T-helper 2 cell treated with Interferon-gamma antibody and Interleukin-4, amounts not matched to agents 5 μg/mL and 100 μg/mL, for 36 hours (primary cell): ENCODE measurements at regions not wholly inside any gene's neighbourhood (a gene's known extent, or its start where the extent isn't known, plus 50 kb on each side); places are given as distances from the start of the nearest gene placed in this dataset.
A peak's percentile ranks its signal among the peaks of the same experiment; 100 is the strongest.

Experiments used
- DNase-seq: peaks from one replicate; pipeline ENCODE4 v3.0.0; 2021; ENCODE audit warnings: low spot score
- H3K27ac Mint-ChIP-seq: one replicate; pipeline ENCODE4 v1.8.0; 2021; ENCODE audit warnings: mild to moderate bottlenecking, mixed read lengths
- H3K27me3 Mint-ChIP-seq: one replicate; pipeline ENCODE4 v1.8.0; 2021; ENCODE audit warnings: low read depth, mixed read lengths
- H3K36me3 Mint-ChIP-seq: one replicate; pipeline ENCODE4 v1.8.0; 2021; ENCODE audit warnings: low read depth, mixed read lengths
- H3K4me1 Mint-ChIP-seq: one replicate; pipeline ENCODE4 v1.8.0; 2021; ENCODE audit warnings: low read depth, mixed read lengths
- H3K4me3 Mint-ChIP-seq: one replicate; pipeline ENCODE4 v1.8.0; 2022; ENCODE audit warnings: mild to moderate bottlenecking, moderate library complexity, mixed read lengths
- H3K9me3 Mint-ChIP-seq: one replicate; pipeline ENCODE4 v1.8.0; 2021; ENCODE audit warnings: mixed read lengths

DNA sequence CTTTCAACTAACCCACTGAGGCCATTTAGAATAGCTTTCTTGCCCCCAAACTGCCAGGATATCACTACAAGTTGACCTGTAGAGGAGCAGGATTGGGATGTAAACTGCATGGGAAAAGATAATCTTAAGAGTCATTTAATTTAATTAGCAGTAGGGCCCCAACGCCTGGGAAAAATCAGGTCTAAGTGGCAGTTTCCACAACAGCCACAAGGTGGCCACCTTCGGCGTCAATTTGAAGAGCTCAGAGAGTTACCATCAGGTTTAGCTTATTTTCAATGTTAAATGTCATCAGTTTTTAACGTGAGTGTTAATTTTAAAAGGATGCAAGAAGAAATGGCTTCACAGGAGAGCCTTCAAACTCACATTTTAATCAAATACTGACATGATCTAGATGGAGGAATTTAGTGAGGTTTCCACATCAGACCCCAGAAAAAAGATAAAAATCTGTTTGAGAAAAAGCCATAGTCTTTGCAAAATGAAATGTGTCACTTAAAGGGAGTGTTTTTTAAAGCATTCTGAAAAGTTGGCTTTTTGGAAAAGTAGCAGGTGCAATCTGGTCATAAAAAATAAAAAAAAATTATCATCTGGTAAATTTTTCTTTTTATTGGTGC lies 77.3 kb upstream of the UPP2 start:
- H3K9me3 Mint-ChIP-seq, result no peaks in the 10 kb centered on the region
- H3K4me1 Mint-ChIP-seq, result peaks cover 6% of the 10 kb centered on the region
- DNase-seq, result peak; percentile 32
- H3K27me3 Mint-ChIP-seq, result peaks cover 8% of the 10 kb centered on the region
- H3K27ac Mint-ChIP-seq, result no peak overlapping the region
- no peak overlapping the region for H3K4me3 Mint-ChIP-seq
- H3K36me3 Mint-ChIP-seq, result no peaks in the 10 kb centered on the region

DNA sequence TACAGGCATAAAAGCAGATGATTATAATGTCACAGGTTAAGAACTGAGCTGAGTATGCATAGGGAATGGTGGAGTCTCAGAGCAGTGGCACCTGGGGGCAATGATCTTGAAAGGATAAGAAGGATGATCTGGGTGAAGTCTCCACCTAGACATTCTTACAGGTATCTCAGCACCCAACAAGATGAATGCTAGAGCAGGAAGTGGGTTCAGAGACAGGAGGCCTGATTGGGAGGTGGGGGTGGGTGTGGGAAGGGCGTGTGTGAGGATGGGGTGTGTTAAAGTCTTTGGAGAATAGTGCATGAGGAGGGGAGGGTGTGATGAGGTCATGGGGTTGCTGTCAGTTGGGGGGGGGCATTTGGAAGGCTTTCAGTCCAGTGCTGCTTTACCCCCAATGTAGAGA lies 78.8 kb upstream of the UPP2 start:
- no peaks in the 10 kb centered on the region for H3K36me3 Mint-ChIP-seq
- H3K27me3 Mint-ChIP-seq, result peaks cover 5% of the 10 kb centered on the region
- DNase-seq, result no peak
- H3K4me1 Mint-ChIP-seq, result peaks cover 6% of the 10 kb centered on the region
- H3K4me3 Mint-ChIP-seq, result no peak overlapping the region
- no peak overlapping the region for H3K27ac Mint-ChIP-seq
- no peaks in the 10 kb centered on the region for H3K9me3 Mint-ChIP-seq

DNA sequence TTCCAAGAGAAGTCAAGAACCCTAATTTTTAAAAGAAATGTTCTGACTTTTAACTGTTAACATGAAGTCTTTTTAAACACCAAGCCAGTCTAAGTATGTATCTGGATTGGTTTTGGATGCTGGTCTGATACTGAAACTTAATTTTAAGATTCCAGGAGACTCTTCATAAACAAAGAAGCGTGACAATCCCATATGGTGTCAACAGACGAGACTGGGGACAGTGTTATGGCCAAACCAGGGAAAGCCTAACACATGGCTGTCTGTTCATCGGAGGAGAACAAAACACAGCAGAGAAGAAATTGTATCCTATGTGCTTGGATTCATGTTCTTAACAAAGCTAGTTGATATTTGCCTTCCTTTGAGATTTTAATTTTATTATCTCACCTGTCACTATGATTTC lies 80.5 kb upstream of the UPP2 start:
- H3K27ac Mint-ChIP-seq, result no peak overlapping the region
- peaks cover 6% of the 10 kb centered on the region for H3K4me1 Mint-ChIP-seq
- no peak for DNase-seq
- no peak overlapping the region for H3K4me3 Mint-ChIP-seq
- no peaks in the 10 kb centered on the region for H3K9me3 Mint-ChIP-seq
- H3K27me3 Mint-ChIP-seq, result peaks cover 7% of the 10 kb centered on the region
- no peaks in the 10 kb centered on the region for H3K36me3 Mint-ChIP-seq

DNA sequence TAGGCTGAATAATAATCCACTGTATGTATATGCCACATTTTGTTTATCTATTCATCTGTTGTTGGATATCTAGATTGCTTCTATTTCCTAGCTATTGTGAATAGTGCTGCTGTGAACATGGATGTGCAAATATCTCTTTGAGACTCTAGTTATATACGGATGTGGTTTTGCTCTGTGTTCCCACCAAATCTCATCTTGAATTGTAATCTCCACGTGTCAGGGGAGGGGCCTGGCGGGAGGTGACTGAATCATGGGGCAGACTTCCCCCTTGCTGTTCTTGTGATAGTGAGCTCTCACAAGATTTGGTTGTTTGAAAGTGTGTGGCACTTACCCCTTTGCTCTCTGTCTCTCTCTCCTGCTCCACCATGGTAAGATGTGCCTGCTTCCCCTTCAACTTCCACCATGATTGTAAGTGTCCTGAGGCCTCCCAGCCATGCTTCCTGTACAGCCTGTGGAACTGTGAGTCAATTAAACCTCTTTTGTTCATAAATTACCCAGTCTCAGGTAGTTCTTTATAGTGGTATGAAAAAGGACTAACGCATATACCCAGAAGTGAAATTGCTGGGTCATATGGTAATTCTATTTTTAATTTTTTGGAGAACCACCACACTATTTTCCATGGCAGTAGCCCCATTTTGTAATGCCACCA lies 86.1 kb upstream of the UPP2 start:
- Mint-ChIP-seq H3K9me3 (no peaks in the 10 kb centered on the region), H3K36me3 (no peaks in the 10 kb centered on the region), H3K27ac (peak overlapping the region; percentile 29), H3K27me3 (peaks cover 5% of the 10 kb centered on the region), H3K4me3 (no peak overlapping the region), H3K4me1 (peaks cover 16% of the 10 kb centered on the region)
- no peak for DNase-seq

DNA sequence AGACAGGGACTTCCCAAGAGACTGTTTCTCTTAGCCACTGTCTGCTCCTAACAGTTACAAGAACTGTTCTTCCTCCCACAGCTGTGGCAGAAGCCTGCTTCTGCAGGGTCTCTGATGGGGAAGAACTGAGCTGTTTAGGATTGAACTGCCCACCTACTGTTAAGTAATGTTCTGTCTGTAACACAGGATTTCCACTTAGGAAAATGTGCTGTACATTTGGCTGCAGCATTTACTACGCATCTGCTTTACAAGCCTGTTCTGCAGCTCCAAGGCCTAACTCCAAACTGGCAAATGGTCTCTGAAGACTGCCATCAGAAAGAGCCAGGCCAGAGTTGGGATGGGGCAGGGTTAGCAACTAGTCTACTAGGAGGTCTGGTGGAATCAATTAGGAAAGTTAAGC lies 87.8 kb upstream of the UPP2 start:
- no peaks in the 10 kb centered on the region for H3K36me3 Mint-ChIP-seq
- no peak overlapping the region for H3K27ac Mint-ChIP-seq
- peaks cover 2% of the 10 kb centered on the region for H3K27me3 Mint-ChIP-seq
- H3K9me3 Mint-ChIP-seq, result no peaks in the 10 kb centered on the region
- H3K4me3 Mint-ChIP-seq, result no peak overlapping the region
- H3K4me1 Mint-ChIP-seq, result peaks cover 18% of the 10 kb centered on the region
- no peak for DNase-seq

DNA sequence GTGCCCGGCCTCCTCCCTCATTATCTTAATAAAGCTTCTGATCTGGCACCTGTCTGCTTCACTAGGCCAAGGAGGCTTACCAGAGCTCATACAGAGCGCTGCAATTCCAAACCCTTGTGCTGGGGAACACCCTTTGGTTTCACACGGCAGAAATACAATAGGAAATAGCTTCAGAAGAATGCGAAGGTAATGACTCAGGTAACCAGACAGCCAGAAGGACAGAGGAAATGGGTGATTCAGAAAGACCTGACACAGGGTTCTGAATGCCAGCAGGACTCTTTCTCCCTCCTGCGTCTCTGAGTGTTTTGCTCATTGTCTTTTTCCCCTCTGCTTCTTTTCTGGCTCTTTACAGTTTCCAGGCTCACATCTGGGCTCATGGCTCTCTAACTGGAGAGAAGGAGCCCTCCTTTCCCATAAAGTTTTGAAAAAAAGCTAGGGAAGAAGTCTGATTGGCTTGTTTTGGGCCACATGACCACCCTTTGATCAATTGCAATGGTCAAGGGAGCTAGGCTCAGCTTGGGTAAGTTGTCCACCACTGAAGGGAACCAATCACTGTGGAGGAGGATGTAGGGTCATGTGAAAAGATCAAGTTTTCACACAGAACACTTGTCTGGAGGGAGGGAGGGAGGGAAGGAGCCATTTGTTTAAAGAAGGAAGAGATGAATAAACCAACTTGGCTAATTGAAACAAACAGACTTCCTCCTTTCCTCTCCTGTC lies 90.5 kb upstream of the UPP2 start:
- H3K4me1 Mint-ChIP-seq, result peaks cover 20% of the 10 kb centered on the region

DNA sequence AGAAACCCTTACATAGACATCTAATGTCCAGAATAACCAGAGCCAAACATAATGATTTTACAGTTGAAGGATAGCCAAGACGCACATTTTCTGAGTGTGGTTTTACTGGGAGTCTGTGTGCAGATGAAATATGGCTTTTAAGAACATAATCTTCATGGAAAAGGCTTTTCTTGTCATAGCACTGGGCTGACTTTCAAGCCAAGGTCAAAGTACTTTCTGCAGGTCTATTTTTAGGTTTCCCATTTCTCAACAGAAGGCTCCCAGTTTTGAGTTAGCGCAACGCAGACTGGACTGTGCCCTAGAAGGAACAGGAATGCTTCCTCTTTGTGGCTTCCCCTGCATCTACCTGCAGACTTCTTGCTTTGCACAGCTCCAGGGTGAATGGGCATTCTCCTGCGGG lies 92.3 kb upstream of the UPP2 start:
- Mint-ChIP-seq H3K27ac (no peak overlapping the region), H3K4me1 (peaks cover 12% of the 10 kb centered on the region), H3K27me3 (peaks cover 2% of the 10 kb centered on the region), H3K4me3 (no peak overlapping the region), H3K9me3 (no peaks in the 10 kb centered on the region), H3K36me3 (no peaks in the 10 kb centered on the region)
- DNase-seq, result no peak

More for the DNA sequence above, 90.5 kb upstream of the UPP2 start:
- no peak for DNase-seq
- Mint-ChIP-seq H3K27me3 (peaks cover 2% of the 10 kb centered on the region), H3K27ac (no peak overlapping the region), H3K36me3 (no peaks in the 10 kb centered on the region), H3K4me3 (no peak overlapping the region), H3K9me3 (no peaks in the 10 kb centered on the region)

DNA sequence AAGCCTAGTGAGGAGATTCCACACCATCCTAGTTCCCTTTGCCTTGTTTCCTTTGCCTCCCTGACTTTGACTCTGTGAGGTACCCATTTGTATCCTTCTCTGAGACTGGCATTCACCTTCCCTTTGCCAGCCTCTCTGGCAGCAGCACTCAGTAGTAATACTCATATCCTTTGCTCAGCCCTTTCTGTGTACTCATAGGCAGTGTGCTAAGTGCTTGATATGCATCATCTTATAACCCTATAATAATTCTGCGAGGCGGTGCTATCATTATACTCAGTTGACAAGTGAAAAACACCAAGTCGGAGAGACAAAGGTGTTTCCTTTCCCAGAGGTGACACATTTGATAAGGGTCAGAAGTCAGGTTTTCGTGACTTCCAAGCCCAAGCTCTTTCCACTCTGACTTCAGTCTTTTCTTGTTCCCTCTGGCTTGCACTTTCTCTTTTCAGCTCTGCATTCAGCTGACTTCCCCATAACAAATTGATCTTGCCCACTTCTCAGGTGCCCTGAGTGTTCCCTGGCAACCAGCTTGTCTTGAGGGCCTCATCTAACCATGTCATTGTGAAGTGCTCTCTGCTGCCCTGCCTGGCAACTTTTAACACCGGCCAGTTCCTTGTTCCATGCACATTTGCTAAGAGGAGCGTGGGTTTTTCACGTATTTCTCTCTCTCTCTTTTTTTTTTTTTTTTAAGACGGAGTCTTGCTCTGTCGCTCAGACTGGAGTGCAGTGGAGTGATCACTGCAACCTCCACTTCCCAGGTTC lies 94.5 kb upstream of the UPP2 start:
- no peak overlapping the region for H3K27ac Mint-ChIP-seq
- H3K27me3 Mint-ChIP-seq, result peaks cover 2% of the 10 kb centered on the region
- H3K4me1 Mint-ChIP-seq, result peaks cover 10% of the 10 kb centered on the region
- no peak overlapping the region for H3K4me3 Mint-ChIP-seq
- H3K36me3 Mint-ChIP-seq, result no peaks in the 10 kb centered on the region
- no peaks in the 10 kb centered on the region for H3K9me3 Mint-ChIP-seq
- DNase-seq, result no peak

DNA sequence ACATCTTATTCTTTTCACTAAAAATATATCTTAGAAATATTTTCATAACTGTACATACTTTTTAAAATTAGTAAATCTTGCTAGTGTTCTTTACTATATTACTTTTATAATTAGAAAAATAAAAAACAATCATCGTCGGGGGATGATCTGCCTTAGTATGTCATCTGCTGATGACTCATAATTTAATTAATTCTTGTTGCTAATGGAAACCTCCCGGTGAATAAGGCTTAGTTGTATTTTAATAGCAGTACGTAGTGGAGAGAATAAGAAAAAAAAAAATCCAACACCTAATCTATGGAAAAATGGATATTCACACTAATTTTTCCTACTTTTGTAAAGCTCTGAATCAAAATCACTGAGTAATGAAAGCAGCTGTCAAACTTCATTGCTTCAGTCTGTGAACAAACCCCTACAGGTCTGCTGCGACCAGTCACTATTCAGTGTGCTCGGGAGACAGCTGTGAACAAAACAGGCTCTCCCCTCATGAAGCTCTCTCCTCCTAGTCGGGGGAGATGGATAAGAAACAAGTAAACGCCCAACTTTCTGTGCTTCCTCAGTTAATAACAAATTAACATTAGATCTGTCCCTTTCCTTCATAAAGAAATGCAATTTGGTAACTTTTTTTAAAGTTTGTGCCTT lies 97.4 kb upstream of the UPP2 start:
- H3K36me3 Mint-ChIP-seq, result no peaks in the 10 kb centered on the region
- peaks cover 2% of the 10 kb centered on the region for H3K4me1 Mint-ChIP-seq
- no peak for DNase-seq
- peaks cover 2% of the 10 kb centered on the region for H3K27me3 Mint-ChIP-seq
- no peak overlapping the region for H3K27ac Mint-ChIP-seq
- no peak overlapping the region for H3K4me3 Mint-ChIP-seq
- peaks cover 2% of the 10 kb centered on the region for H3K9me3 Mint-ChIP-seq

DNA sequence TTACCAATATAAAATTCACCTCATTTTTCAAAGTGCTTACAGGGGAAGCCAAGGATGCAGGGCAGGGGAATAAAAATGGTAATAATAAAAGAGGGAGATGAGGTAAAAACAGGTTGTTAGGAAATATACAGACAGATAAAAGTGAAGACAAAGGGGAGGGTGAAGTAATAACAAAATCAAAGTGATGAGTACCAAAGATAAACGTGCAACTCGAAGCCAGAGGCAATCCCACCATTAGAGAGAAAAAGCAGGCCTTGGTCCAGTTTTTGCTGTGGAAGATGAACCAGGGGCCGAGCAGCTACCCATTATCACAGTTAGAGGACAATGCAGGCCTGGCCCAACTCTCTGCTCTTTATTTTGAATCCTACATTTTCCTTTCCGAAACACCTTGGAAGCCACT lies 99.6 kb upstream of the UPP2 start:
- no peak overlapping the region for H3K27ac Mint-ChIP-seq
- no peaks in the 10 kb centered on the region for H3K36me3 Mint-ChIP-seq
- H3K4me1 Mint-ChIP-seq, result no peaks in the 10 kb centered on the region
- DNase-seq, result no peak
- peaks cover 8% of the 10 kb centered on the region for H3K9me3 Mint-ChIP-seq
- H3K27me3 Mint-ChIP-seq, result no peaks in the 10 kb centered on the region
- no peak overlapping the region for H3K4me3 Mint-ChIP-seq

DNA sequence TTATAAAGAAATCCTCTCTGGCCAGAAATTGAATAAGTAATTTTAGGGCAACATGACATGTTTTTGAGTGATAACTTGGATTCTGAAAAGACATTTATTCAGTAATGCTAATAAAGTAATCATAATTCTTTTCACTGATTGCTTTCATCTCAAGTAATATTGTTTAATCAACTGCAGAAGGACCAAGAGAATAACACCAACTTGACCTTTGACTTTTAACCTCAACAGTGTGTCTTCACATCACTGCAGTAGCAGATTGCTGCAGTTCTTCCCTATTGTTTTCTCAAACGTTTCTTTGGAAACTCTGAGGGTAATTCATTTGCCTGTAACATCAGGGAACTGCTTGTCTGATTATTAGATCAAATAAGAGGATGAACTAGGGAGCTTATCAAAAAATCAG lies 104.9 kb upstream of the UPP2 start:
- DNase-seq, result no peak
- Mint-ChIP-seq H3K27ac (no peak overlapping the region), H3K27me3 (no peaks in the 10 kb centered on the region), H3K36me3 (no peaks in the 10 kb centered on the region), H3K9me3 (peaks cover 8% of the 10 kb centered on the region), H3K4me1 (no peaks in the 10 kb centered on the region), H3K4me3 (no peak overlapping the region)

DNA sequence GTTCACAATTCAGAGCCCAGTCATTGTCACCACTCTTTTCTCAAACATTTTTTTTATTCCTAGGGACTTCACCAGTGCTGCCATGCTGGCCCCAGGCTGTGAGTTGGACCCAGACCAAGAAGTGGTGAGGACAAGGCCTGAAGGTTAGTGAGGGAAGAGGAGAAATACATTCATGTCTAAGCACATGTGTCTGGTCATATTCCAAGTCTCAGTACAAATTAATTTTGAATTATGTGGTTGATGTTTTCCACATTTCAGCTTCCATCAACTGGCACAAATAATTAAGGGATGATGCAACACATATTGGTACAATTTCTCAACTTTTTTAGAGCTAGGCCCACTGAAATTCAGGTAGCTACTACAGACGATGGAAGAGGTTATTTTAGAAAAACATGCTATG lies 106.6 kb upstream of the UPP2 start:
- Mint-ChIP-seq H3K4me1 (no peaks in the 10 kb centered on the region), H3K27ac (no peak overlapping the region), H3K36me3 (no peaks in the 10 kb centered on the region), H3K27me3 (no peaks in the 10 kb centered on the region), H3K9me3 (peaks cover 8% of the 10 kb centered on the region), H3K4me3 (no peak overlapping the region)
- no peak for DNase-seq

DNA sequence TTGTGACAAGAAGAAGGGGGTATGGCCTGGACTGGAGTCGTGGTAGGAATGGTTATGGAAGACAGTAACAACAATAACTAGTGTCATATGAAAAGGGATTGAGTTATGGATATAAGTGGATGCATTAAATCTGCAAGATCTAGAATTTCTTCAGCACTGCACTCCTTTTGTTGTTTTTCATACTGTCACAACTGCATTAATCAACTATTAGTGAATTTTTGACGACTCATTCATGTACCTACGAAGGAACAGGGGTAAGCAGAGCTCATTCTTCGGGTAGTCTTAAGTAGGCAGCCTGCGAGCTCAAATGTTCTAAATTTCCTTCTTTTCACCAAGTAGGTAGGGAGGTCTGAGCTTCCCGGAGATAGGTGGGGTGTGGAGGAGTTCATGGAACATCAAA lies 109.7 kb upstream of the UPP2 start:
- Mint-ChIP-seq H3K27ac (no peak overlapping the region), H3K9me3 (no peaks in the 10 kb centered on the region), H3K27me3 (no peaks in the 10 kb centered on the region), H3K36me3 (no peaks in the 10 kb centered on the region), H3K4me1 (no peaks in the 10 kb centered on the region), H3K4me3 (no peak overlapping the region)
- no peak for DNase-seq

DNA sequence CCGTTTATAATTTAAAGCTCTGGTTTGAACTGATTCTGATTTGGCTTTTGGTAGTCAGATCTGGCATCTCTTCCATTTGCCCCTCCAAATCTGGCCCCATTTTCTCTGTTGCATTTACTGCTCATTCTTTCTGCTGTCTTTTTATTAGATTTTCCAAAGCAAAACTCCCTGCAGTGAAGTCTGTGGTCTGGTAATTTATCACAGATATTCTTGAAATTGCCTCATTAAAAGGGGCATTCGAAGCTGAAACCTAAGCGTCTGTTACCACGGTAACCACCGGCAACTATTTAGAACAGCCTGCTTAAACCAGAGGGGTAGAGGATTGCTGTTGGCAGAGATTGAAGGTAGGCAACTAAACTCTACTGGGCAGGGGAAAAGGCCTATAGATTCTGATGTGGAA lies 111.5 kb upstream of the UPP2 start:
- H3K9me3 Mint-ChIP-seq, result peaks cover 5% of the 10 kb centered on the region
- no peaks in the 10 kb centered on the region for H3K4me1 Mint-ChIP-seq
- no peak overlapping the region for H3K4me3 Mint-ChIP-seq
- no peaks in the 10 kb centered on the region for H3K36me3 Mint-ChIP-seq
- no peak for DNase-seq
- H3K27me3 Mint-ChIP-seq, result no peaks in the 10 kb centered on the region
- H3K27ac Mint-ChIP-seq, result no peak overlapping the region
